Colonic mucosa (tissue), 4 donors: ENCODE measurements at regions not wholly inside any gene's neighbourhood (a gene's known extent, or its start where the extent isn't known, plus 50 kb on each side); places are given as distances from the start of the nearest gene placed in this dataset.

Experiments
- DNase-seq: peaks from one replicate; pipeline ENCODE4 v3.0.0-alpha.2; 2020
- H3K27ac ChIP-seq: fragments of 200-600 bp; one replicate; pipeline ENCODE4 v1.8.0; 2021
- H3K27me3 ChIP-seq: fragments of 200-600 bp; one replicate; pipeline ENCODE4 v1.8.0; 2021
- H3K36me3 ChIP-seq: fragments of 200-600 bp; one replicate; pipeline ENCODE4 v1.8.0; 2021
- H3K4me1 ChIP-seq: fragments of 200-600 bp; one replicate; pipeline ENCODE4 v1.8.0; 2021; ENCODE audit warnings: mild to moderate bottlenecking
- H3K4me3 ChIP-seq: fragments of 200-600 bp; one replicate; pipeline ENCODE4 v1.8.0; 2021
- H3K9ac ChIP-seq, 2 donors: one replicate each; pipeline ENCODE4 v1.7.0; 2013; ENCODE audit warnings: control low read depth in 2 of 2, low read depth in 2 of 2, low read length in 2 of 2
- H3K9me3 ChIP-seq: fragments of 200-600 bp; one replicate; pipeline ENCODE4 v1.8.0; 2021
- intact Hi-C: fragments of 100-400 bp; cut with DNase I; formaldehyde crosslinking; loops from one replicate; pipeline ENCODE4 v1.14.1; 2022
- TF ChIP-seq, protein P1 (sequence below): fragments of 200-600 bp; IDR thresholded peaks from one replicate; pipeline ENCODE4 v1.8.0; 2022; ENCODE audit warnings: antibody characterized with exemption, mild to moderate bottlenecking
- donor health status: healthy.
- donor health status: DM: no; HTN: no; CAD: no.
- donor health status: DM: no; HTN: no; CAD: no.

DNA sequence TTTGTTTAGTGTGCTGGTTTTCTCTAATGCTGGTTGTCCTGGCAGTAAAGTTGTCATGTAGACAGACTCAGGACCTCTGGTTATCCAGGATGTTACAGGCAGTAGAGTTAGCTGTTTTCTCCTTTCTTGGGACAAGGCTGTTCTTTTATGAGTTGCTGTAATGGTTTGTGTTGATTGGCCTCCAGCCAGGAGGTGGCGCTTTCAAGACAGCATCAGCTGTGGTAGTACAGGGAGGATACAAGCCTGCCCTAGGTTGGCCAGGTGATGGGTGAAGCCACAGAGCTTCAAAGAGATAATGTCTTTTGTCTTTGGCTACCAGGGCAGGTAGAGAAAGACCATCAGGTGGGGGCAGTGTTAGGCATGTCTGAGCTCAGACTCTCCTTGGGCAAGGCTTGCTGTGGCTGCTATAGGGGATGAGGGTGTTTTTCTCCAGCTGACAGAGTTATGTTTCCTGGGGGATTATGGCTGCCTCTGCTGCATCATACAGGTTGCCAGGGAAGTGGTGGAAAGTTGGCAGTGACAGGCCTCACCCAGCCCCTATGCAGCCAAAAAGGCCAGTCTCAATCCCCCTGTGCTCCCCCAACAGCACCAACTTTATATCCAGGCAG is 127.2 kb upstream of the TAB2 start:
- Histone ChIP-seq H3K4me1 (no peaks in the 10 kb centered on the region), H3K4me3 (no peak overlapping the region), H3K9ac (no peak overlapping the region), H3K27ac (no peak overlapping the region), H3K27me3 (no peaks in the 10 kb centered on the region), H3K9me3 (no peaks in the 10 kb centered on the region), H3K36me3 (no peaks in the 10 kb centered on the region)
- peak; percentile 81 for DNase-seq
- TF ChIP-seq, protein P1, sequence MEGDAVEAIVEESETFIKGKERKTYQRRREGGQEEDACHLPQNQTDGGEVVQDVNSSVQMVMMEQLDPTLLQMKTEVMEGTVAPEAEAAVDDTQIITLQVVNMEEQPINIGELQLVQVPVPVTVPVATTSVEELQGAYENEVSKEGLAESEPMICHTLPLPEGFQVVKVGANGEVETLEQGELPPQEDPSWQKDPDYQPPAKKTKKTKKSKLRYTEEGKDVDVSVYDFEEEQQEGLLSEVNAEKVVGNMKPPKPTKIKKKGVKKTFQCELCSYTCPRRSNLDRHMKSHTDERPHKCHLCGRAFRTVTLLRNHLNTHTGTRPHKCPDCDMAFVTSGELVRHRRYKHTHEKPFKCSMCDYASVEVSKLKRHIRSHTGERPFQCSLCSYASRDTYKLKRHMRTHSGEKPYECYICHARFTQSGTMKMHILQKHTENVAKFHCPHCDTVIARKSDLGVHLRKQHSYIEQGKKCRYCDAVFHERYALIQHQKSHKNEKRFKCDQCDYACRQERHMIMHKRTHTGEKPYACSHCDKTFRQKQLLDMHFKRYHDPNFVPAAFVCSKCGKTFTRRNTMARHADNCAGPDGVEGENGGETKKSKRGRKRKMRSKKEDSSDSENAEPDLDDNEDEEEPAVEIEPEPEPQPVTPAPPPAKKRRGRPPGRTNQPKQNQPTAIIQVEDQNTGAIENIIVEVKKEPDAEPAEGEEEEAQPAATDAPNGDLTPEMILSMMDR, result no peak
- intact Hi-C loops, result loop anchor here (5.0 kb wide), 1 partner anchor 237 kb away; no protein-coding TSS in a partner anchor

GRCh38 chr6:149194820-149195558 is 122.5 kb upstream of the TAB2 start:
- H3K4me1 ChIP-seq, result no peaks in the 10 kb centered on the region
- intact Hi-C loops, result loop anchor here (5.0 kb wide), 1 partner anchor 232 kb away; no protein-coding TSS in a partner anchor
- no peak overlapping the region for H3K9ac ChIP-seq
- H3K9me3 ChIP-seq, result no peaks in the 10 kb centered on the region
- no peaks in the 10 kb centered on the region for H3K27me3 ChIP-seq
- no peak overlapping the region for H3K4me3 ChIP-seq
- TF ChIP-seq, protein P1, result no peak
- H3K27ac ChIP-seq, result no peak overlapping the region
- DNase-seq, result no peak
- no peaks in the 10 kb centered on the region for H3K36me3 ChIP-seq

DNA sequence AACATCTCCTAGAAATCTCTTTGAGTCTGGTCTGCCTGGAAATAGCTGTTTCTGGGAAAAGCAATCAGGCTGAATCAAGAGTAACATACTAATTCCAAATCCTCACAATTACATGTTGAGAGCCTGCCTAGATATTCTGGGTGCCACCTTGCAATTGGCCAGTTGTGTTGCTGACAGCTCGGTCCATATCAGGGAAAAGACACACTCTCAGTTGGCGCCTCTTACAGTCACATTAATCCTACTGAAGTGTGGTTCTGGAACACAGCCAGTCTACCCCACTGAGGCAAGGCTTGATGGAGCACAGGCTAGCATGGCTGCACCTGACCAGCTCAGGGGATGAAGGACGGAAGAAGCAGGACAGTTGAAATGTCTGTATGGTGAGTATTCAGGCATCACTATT is 121.4 kb upstream of the TAB2 start:
- TF ChIP-seq, protein P1, result no peak
- no peak overlapping the region for H3K4me3 ChIP-seq

GRCh38 chr6:149197482-149197881 is 120.0 kb upstream of the TAB2 start:
- intact Hi-C loops, result no loop called here
- H3K27me3 ChIP-seq, result no peaks in the 10 kb centered on the region
- TF ChIP-seq, protein P1, result no peak
- H3K9me3 ChIP-seq, result no peaks in the 10 kb centered on the region
- DNase-seq, result no peak
- no peaks in the 10 kb centered on the region for H3K36me3 ChIP-seq
- H3K4me1 ChIP-seq, result no peaks in the 10 kb centered on the region
- no peak overlapping the region for H3K27ac ChIP-seq
- H3K9ac ChIP-seq, result no peak overlapping the region
- no peak overlapping the region for H3K4me3 ChIP-seq

More for the DNA sequence above, 121.4 kb upstream of the TAB2 start:
- Histone ChIP-seq H3K27me3 (no peaks in the 10 kb centered on the region), H3K36me3 (no peaks in the 10 kb centered on the region), H3K27ac (no peak overlapping the region), H3K4me1 (no peaks in the 10 kb centered on the region), H3K9ac (no peak overlapping the region), H3K9me3 (no peaks in the 10 kb centered on the region)
- intact Hi-C loops, result no loop called here
- DNase-seq, result no peak

- intact Hi-C loops, result no loop called here
- Histone ChIP-seq H3K9me3 (no peaks in the 10 kb centered on the region), H3K9ac (no peak overlapping the region), H3K27ac (no peak overlapping the region), H3K4me1 (no peaks in the 10 kb centered on the region), H3K4me3 (no peak overlapping the region), H3K36me3 (no peaks in the 10 kb centered on the region), H3K27me3 (no peaks in the 10 kb centered on the region)
- TF ChIP-seq, protein P1, result no peak
- DNase-seq, result no peak
These were observed 119.2 kb upstream of the TAB2 start for GRCh38 chr6:149198265-149198664.
